Endodermal cell (in vitro differentiated cells): ENCODE measurements at regions not wholly inside any gene's neighbourhood (a gene's known extent, or its start where the extent isn't known, plus 50 kb on each side); places are given as distances from the start of the nearest gene placed in this dataset.

Experiments used
- DNase-seq: peaks from one replicate; pipeline ENCODE4 v3.0.0-alpha.2; 2017
- H3K27ac ChIP-seq: 2 replicates; pipeline ENCODE4 v1.5.1; 2013; ENCODE audit warnings: mild to moderate bottlenecking, low read depth, low read length, moderate library complexity
- H3K27me3 ChIP-seq: 2 replicates; pipeline ENCODE4 v1.6.1; 2013; ENCODE audit warnings: mild to moderate bottlenecking, low read length, moderate library complexity; ENCODE audit not compliant: insufficient read depth, control insufficient read depth, poor library complexity, severe bottlenecking
- H3K36me3 ChIP-seq: 2 replicates; pipeline ENCODE4 v1.7.0; 2013; ENCODE audit warnings: mild to moderate bottlenecking, low read length, moderate library complexity; ENCODE audit not compliant: control insufficient read depth, insufficient read depth
- H3K4me1 ChIP-seq: one replicate; pipeline ENCODE4 v1.7.0; 2013; ENCODE audit warnings: low read length; ENCODE audit not compliant: control insufficient read depth, insufficient read depth
- H3K4me3 ChIP-seq: 2 replicates; pipeline ENCODE4 v1.5.1; 2013; ENCODE audit warnings: mild to moderate bottlenecking, low read length, moderate library complexity
- H3K9ac ChIP-seq: 2 replicates; pipeline ENCODE4 v1.6.1; 2013; ENCODE audit warnings: mild to moderate bottlenecking, low read length, moderate library complexity; ENCODE audit not compliant: poor library complexity, severe bottlenecking; ENCODE audit errors: extremely low read depth
- H3K9me3 ChIP-seq: 2 replicates; pipeline ENCODE4 v1.6.1; 2013; ENCODE audit warnings: mild to moderate bottlenecking, low read length, moderate library complexity; ENCODE audit not compliant: control insufficient read depth
- H3K27ac Mint-ChIP-seq: 2 replicates; pipeline ENCODE4 v1.8.0; 2020; ENCODE audit warnings: mixed read lengths
- H3K27me3 Mint-ChIP-seq: 2 replicates; pipeline ENCODE4 v1.8.0; 2021; ENCODE audit warnings: mild to moderate bottlenecking, mixed read lengths; ENCODE audit not compliant: insufficient read depth
- H3K36me3 Mint-ChIP-seq: 2 replicates; pipeline ENCODE4 v1.8.0; 2020; ENCODE audit warnings: low read depth, mixed read lengths
- H3K4me1 Mint-ChIP-seq: 2 replicates; pipeline ENCODE4 v1.8.0; 2020; ENCODE audit warnings: mixed read lengths
- H3K4me3 Mint-ChIP-seq: 2 replicates; pipeline ENCODE4 v1.8.0; 2020; ENCODE audit warnings: mild to moderate bottlenecking, moderate library complexity, mixed read lengths
- H3K9me3 Mint-ChIP-seq: 2 replicates; pipeline ENCODE4 v1.8.0; 2020; ENCODE audit warnings: mild to moderate bottlenecking, mixed read lengths
- WGBS, 2 experiments: methylation state at CpG; one replicate each; pipeline versions ENCODE4 v1.1.5 to v1.1.7; 2013; ENCODE audit warnings: missing lambda C conversion rate in 2 of 2, mixed read lengths in 1 of 2; ENCODE audit not compliant: insufficient coverage in 1 of 2, insufficient read length in 1 of 2; 5-methylcytosine and 5-hydroxymethylcytosine counted together
- TF ChIP-seq, protein P1 (sequence below): fragments of 200-600 bp; sonication (generic); conservative IDR thresholded peaks from 2 replicates; pipeline ENCODE4 v1.5.0; 2021; ENCODE audit warnings: antibody characterized with exemption, mild to moderate bottlenecking

GRCh38 chr10:9898633-9899395 is 1118.9 kb upstream of the CELF2 start:
- TF ChIP-seq, protein P1, sequence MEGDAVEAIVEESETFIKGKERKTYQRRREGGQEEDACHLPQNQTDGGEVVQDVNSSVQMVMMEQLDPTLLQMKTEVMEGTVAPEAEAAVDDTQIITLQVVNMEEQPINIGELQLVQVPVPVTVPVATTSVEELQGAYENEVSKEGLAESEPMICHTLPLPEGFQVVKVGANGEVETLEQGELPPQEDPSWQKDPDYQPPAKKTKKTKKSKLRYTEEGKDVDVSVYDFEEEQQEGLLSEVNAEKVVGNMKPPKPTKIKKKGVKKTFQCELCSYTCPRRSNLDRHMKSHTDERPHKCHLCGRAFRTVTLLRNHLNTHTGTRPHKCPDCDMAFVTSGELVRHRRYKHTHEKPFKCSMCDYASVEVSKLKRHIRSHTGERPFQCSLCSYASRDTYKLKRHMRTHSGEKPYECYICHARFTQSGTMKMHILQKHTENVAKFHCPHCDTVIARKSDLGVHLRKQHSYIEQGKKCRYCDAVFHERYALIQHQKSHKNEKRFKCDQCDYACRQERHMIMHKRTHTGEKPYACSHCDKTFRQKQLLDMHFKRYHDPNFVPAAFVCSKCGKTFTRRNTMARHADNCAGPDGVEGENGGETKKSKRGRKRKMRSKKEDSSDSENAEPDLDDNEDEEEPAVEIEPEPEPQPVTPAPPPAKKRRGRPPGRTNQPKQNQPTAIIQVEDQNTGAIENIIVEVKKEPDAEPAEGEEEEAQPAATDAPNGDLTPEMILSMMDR = no peak

DNA sequence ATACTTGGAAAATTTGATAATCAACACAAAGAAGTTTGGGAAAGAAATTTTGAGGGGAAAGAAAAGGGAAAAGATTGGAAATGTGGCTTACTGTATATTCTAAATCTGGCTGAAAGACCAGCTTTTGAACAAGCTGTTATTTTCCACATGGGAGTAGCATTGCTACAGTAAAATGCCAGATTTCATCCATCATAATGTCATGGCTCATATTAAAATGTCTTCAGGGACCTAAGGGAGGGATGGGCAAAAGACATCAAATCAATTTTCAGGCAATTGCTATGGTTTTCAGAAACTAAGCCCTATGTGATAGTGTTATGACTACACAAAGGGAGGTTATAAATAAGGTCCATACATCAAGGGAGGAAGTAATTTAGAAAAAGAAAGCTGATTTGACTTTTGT is 1116.9 kb upstream of the CELF2 start:
- Mint-ChIP-seq H3K27ac (no peak overlapping the region), H3K27me3 (no peaks in the 10 kb centered on the region), H3K9me3 (peaks cover under 1% of the 10 kb centered on the region), H3K4me1 (no peaks in the 10 kb centered on the region), H3K4me3 (no peak overlapping the region), H3K36me3 (no peaks in the 10 kb centered on the region)
- Histone ChIP-seq H3K27me3 (no peaks in the 10 kb centered on the region), H3K4me1 (no peaks in the 10 kb centered on the region), H3K36me3 (no peaks in the 10 kb centered on the region), H3K9me3 (peaks cover 1% of the 10 kb centered on the region), H3K27ac (no peak overlapping the region), H3K9ac (no peak overlapping the region), H3K4me3 (no peak overlapping the region)
- DNase-seq = no peak
- TF ChIP-seq, protein P1 = no peak

More at GRCh38 chr10:9898633-9899395, 1118.9 kb upstream of the CELF2 start:
- Histone ChIP-seq H3K9me3 (no peaks in the 10 kb centered on the region), H3K4me3 (no peak overlapping the region), H3K27me3 (no peaks in the 10 kb centered on the region), H3K36me3 (no peaks in the 10 kb centered on the region), H3K9ac (no peak overlapping the region), H3K4me1 (no peaks in the 10 kb centered on the region), H3K27ac (no peak overlapping the region)
- DNase-seq = no peak
- H3K27me3 Mint-ChIP-seq = no peaks in the 10 kb centered on the region
- H3K27ac Mint-ChIP-seq = no peak overlapping the region
- H3K36me3 Mint-ChIP-seq = no peaks in the 10 kb centered on the region
- no peaks in the 10 kb centered on the region for H3K4me1 Mint-ChIP-seq
- 87 to 96% methylated on average over 3 to 6 of the region's 6 CpGs for WGBS, 2 experiments
- H3K4me3 Mint-ChIP-seq = no peak overlapping the region
- no peaks in the 10 kb centered on the region for H3K9me3 Mint-ChIP-seq

GRCh38 chr10:9901971-9902370 is 1115.7 kb upstream of the CELF2 start:
- no peak overlapping the region for H3K4me3 Mint-ChIP-seq
- no peak overlapping the region for H3K27ac Mint-ChIP-seq
- no peaks in the 10 kb centered on the region for H3K36me3 Mint-ChIP-seq
- DNase-seq = no peak
- H3K4me1 Mint-ChIP-seq = no peaks in the 10 kb centered on the region
- H3K9ac ChIP-seq = no peak overlapping the region
- peaks cover 7% of the 10 kb centered on the region for H3K9me3 ChIP-seq
- no peak overlapping the region for H3K4me3 ChIP-seq
- H3K27me3 Mint-ChIP-seq = no peaks in the 10 kb centered on the region
- peaks cover 4% of the 10 kb centered on the region for H3K9me3 Mint-ChIP-seq
- H3K4me1 ChIP-seq = no peaks in the 10 kb centered on the region
- H3K27ac ChIP-seq = no peak overlapping the region
- WGBS, 2 experiments = 89% methylated on average over 1 of the region's 1 CpG; no CpG with 5 or more reads in 1 of the 2 experiments
- H3K36me3 ChIP-seq = no peaks in the 10 kb centered on the region
- TF ChIP-seq, protein P1 = no peak
- H3K27me3 ChIP-seq = no peaks in the 10 kb centered on the region
